ENCODE measurements at regions not wholly inside any gene's neighbourhood (a gene's known extent, or its start where the extent isn't known, plus 50 kb on each side); places are given as distances from the start of the nearest gene placed in this dataset.

DNA sequence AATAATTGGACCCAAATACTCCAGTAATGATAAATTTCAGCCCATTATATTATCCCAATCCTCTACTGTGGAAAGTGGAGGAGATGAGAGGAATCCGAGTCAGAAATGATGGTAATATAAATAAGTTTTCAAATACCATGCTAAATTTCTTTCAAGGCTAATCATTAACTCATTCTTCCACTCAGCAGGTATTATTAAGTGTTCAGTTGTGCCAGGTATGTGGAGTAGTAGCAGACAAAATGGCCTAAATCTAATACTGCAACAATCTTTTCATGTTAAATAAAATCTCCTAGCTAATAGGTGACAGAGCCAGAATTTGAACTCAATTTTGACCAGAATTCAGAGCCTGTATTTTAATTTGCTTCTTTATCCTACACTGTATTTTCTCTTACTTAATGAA lies 538.6 kb upstream of the ROBO2 start:
- no peaks in the 10 kb centered on the region for H3K27me3 Mint-ChIP-seq (ENCODE audit: insufficient read depth)

DNA sequence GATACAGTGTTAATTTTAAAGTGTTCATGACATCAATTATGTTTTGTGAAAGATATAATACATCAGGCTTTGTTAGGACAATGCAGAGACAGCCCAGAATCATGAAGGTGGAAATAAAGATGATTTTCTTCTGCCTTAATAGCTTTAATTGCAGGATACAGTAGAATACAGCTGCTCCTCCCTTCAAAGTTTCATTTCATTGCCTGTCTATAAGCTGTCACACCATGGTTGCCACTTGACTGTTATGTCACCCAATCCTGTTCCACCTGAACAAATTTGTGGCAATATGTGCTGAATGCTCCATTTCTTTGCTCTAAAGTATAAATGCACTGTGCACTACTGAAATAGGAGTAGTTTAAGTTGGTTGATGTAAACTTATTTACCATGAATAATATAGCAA lies 537.8 kb upstream of the ROBO2 start:
- no peak for DNase-seq
- Mint-ChIP-seq H3K4me1 (ENCODE audit: low read depth) (no peaks in the 10 kb centered on the region), H3K9me3 (peaks cover 44% of the 10 kb centered on the region), H3K27ac (no peak overlapping the region), H3K36me3 (ENCODE audit: low read depth) (peaks cover 4% of the 10 kb centered on the region; the same call in 1 of the 2 replicates), H3K4me3 (no peak overlapping the region), H3K27me3 (ENCODE audit: insufficient read depth) (no peaks in the 10 kb centered on the region)
- TF ChIP-seq, protein P1, sequence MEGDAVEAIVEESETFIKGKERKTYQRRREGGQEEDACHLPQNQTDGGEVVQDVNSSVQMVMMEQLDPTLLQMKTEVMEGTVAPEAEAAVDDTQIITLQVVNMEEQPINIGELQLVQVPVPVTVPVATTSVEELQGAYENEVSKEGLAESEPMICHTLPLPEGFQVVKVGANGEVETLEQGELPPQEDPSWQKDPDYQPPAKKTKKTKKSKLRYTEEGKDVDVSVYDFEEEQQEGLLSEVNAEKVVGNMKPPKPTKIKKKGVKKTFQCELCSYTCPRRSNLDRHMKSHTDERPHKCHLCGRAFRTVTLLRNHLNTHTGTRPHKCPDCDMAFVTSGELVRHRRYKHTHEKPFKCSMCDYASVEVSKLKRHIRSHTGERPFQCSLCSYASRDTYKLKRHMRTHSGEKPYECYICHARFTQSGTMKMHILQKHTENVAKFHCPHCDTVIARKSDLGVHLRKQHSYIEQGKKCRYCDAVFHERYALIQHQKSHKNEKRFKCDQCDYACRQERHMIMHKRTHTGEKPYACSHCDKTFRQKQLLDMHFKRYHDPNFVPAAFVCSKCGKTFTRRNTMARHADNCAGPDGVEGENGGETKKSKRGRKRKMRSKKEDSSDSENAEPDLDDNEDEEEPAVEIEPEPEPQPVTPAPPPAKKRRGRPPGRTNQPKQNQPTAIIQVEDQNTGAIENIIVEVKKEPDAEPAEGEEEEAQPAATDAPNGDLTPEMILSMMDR (IDR thresholded peaks at IDR 0.05), result no peak

More for the DNA sequence above, 538.6 kb upstream of the ROBO2 start:
- Mint-ChIP-seq H3K4me1 (ENCODE audit: low read depth) (no peaks in the 10 kb centered on the region), H3K27ac (no peak overlapping the region), H3K36me3 (ENCODE audit: low read depth) (peaks cover 4% of the 10 kb centered on the region; the same call in 1 of the 2 replicates), H3K4me3 (no peak overlapping the region), H3K9me3 (peaks cover 48% of the 10 kb centered on the region)
- no peak for DNase-seq
- TF ChIP-seq, protein P1 (IDR thresholded peaks at IDR 0.05), result no peak

DNA sequence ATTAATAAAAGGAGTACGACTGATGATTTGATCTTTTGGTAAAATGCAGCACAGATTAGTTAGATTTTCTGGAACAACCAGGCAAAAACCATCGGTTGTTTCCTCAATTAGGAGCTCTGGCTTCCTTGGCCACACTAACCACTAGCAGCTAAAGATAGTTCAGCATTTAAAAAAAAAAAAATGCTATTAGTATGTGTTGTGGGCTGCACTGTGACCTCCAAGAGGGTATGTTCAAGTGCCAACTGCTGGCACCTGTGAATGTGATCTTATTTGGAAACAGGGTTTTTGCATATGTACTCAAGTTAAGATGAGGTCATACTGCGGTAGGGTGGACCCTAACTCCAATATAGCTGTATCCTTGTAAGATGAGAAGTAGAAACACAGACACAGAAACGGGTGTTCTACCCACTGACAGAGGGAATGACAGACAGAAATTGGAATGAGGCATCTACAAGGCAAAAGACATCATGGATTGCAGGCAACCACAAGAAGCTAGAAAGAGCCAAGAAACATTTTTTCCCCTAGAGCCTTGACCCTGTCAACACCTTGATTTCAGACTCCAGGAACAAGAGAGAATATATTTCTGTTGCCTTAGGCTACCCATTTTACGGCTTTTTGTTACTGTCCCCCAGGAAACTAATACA lies 534.6 kb upstream of the ROBO2 start:
- Mint-ChIP-seq H3K4me3 (no peak overlapping the region), H3K9me3 (peaks cover 27% of the 10 kb centered on the region), H3K4me1 (ENCODE audit: low read depth) (no peaks in the 10 kb centered on the region), H3K27me3 (ENCODE audit: insufficient read depth) (no peaks in the 10 kb centered on the region), H3K36me3 (ENCODE audit: low read depth) (no peaks in the 10 kb centered on the region), H3K27ac (no peak overlapping the region)
- DNase-seq, result no peak
- TF ChIP-seq, protein P1 (IDR thresholded peaks at IDR 0.05), result no peak

DNA sequence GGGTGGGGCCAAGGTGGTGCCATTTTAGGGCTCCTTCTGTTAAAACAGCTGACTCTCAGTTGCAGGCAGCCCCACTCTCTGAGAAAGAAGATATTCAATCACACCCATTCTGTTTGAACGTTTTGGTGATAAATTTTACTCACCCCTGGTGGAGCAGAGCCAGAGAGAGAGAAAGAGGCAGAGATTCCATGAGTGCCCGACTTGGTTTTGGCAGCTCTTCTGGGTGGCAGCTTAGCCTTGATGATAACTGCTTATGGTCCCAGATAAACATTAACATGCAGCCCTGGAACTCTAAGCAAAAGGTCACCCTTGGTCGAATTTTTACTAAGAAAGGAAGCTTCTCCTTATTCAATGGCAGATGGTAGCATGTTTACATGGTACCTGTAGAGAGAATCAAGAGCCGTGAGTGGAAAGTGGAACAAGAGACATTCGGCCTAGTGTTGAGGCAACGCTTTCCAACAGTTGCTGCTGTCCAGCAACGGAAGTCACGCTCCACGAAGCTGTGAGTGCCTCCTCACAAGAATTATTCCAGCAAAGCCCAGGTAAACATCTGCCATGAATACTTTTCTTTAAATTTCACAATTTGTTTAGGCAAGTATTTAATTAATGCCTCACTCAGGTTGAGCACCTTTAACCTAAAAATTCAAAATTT lies 530.6 kb upstream of the ROBO2 start:
- Mint-ChIP-seq H3K9me3 (peaks cover 34% of the 10 kb centered on the region), H3K36me3 (ENCODE audit: low read depth) (no peaks in the 10 kb centered on the region), H3K27ac (no peak overlapping the region), H3K27me3 (ENCODE audit: insufficient read depth) (no peaks in the 10 kb centered on the region), H3K4me3 (no peak overlapping the region), H3K4me1 (ENCODE audit: low read depth) (no peaks in the 10 kb centered on the region)
- TF ChIP-seq, protein P1 (IDR thresholded peaks at IDR 0.05), result no peak
- DNase-seq, result no peak

DNA sequence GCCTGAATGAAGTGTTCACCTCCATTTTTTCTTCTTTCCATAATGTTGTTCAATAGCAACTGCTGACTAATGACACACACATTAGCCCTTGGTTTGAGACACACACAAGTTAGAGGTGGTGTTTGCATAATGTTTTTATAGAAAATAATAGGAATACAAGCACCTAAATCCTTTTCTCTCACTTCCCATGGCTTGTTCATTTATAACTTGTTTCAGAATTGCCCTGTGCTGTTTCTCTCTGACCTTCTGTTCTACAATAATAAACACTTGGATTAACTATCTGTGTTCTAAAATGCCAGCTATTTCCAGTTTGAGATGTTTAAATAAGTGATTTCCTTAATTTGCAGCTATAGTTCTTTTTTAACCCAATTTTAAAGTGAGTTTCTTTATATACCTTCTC lies 525.1 kb upstream of the ROBO2 start:
- TF ChIP-seq, protein P1 (IDR thresholded peaks at IDR 0.05), result no peak
- no peaks in the 10 kb centered on the region for H3K36me3 Mint-ChIP-seq (ENCODE audit: low read depth)
- no peak for DNase-seq
- no peaks in the 10 kb centered on the region for H3K4me1 Mint-ChIP-seq (ENCODE audit: low read depth)
- H3K4me3 Mint-ChIP-seq, result no peak overlapping the region
- peaks cover 33% of the 10 kb centered on the region for H3K9me3 Mint-ChIP-seq
- no peak overlapping the region for H3K27ac Mint-ChIP-seq
- no peaks in the 10 kb centered on the region for H3K27me3 Mint-ChIP-seq (ENCODE audit: insufficient read depth)

Data from HFFc6 (cell line).